HL-60 (cell line): ENCODE measurements at regions not wholly inside any gene's neighbourhood (a gene's known extent, or its start where the extent isn't known, plus 50 kb on each side); places are given as distances from the start of the nearest gene placed in this dataset.

Experiments
- GABPA ChIP-seq: IDR thresholded peaks from 2 replicates; pipeline ENCODE4 v1.6.1; 2012; ENCODE audit warnings: low read depth
- POLR2AphosphoS5 ChIP-seq: IDR thresholded peaks from 2 replicates; pipeline ENCODE4 v1.6.1; 2012; ENCODE audit warnings: low read depth
- SPI1 ChIP-seq: IDR thresholded peaks from 2 replicates; pipeline ENCODE4 v1.6.1; 2012; ENCODE audit warnings: low read depth, mild to moderate bottlenecking, borderline replicate concordance
- TF ChIP-seq, protein P1 (sequence below): IDR thresholded peaks from one replicate; pipeline ENCODE4 v1.5.1; 2011; ENCODE audit warnings: low read length, control low read depth, inconsistent platforms; ENCODE audit not compliant: insufficient read depth
- TF ChIP-seq, protein P2 (sequence below): IDR thresholded peaks from 2 replicates; pipeline ENCODE4 v1.6.1; 2012; ENCODE audit warnings: low read depth; ENCODE audit not compliant: insufficient replicate concordance

DNA sequence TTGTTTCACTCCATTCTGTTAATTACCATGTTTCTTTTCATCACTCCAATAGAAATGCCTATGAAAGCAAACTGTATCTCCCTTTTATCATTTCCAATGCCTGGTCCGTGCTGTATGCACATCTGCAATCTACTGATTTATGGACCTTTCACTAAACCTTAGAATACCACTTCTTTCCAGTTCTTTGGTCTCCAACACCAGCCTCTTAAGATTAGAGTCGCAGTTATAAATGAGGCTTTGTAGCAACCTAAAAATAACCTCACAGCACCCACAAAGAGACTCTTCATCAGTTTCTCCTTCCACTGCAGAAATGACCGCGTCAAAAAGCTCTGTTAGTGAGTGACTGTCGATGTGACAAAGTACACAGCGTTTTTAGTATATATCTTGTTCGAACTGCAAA lies 282.6 kb downstream of the ADGRA3 start:
- TF ChIP-seq, protein P1, sequence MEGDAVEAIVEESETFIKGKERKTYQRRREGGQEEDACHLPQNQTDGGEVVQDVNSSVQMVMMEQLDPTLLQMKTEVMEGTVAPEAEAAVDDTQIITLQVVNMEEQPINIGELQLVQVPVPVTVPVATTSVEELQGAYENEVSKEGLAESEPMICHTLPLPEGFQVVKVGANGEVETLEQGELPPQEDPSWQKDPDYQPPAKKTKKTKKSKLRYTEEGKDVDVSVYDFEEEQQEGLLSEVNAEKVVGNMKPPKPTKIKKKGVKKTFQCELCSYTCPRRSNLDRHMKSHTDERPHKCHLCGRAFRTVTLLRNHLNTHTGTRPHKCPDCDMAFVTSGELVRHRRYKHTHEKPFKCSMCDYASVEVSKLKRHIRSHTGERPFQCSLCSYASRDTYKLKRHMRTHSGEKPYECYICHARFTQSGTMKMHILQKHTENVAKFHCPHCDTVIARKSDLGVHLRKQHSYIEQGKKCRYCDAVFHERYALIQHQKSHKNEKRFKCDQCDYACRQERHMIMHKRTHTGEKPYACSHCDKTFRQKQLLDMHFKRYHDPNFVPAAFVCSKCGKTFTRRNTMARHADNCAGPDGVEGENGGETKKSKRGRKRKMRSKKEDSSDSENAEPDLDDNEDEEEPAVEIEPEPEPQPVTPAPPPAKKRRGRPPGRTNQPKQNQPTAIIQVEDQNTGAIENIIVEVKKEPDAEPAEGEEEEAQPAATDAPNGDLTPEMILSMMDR: no peak
- TF ChIP-seq GABPA (no peak), POLR2AphosphoS5 (no peak), SPI1 (no peak)
- TF ChIP-seq, protein P2, sequence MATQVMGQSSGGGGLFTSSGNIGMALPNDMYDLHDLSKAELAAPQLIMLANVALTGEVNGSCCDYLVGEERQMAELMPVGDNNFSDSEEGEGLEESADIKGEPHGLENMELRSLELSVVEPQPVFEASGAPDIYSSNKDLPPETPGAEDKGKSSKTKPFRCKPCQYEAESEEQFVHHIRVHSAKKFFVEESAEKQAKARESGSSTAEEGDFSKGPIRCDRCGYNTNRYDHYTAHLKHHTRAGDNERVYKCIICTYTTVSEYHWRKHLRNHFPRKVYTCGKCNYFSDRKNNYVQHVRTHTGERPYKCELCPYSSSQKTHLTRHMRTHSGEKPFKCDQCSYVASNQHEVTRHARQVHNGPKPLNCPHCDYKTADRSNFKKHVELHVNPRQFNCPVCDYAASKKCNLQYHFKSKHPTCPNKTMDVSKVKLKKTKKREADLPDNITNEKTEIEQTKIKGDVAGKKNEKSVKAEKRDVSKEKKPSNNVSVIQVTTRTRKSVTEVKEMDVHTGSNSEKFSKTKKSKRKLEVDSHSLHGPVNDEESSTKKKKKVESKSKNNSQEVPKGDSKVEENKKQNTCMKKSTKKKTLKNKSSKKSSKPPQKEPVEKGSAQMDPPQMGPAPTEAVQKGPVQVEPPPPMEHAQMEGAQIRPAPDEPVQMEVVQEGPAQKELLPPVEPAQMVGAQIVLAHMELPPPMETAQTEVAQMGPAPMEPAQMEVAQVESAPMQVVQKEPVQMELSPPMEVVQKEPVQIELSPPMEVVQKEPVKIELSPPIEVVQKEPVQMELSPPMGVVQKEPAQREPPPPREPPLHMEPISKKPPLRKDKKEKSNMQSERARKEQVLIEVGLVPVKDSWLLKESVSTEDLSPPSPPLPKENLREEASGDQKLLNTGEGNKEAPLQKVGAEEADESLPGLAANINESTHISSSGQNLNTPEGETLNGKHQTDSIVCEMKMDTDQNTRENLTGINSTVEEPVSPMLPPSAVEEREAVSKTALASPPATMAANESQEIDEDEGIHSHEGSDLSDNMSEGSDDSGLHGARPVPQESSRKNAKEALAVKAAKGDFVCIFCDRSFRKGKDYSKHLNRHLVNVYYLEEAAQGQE: no peak
